ENCODE measurements at regions not wholly inside any gene's neighbourhood (a gene's known extent, or its start where the extent isn't known, plus 50 kb on each side); places are given as distances from the start of the nearest gene placed in this dataset.
"Not testable (repeated sequence)": the region's sequence is repeated elsewhere in the genome, so short reads cannot be mapped to it uniquely, and the experiment has no call there.

GRCh38 chr9:30140407-30140806 is 2244.0 kb upstream of the ACO1 start:
- DNase-seq (ENCODE audit: low spot score): no peak

GRCh38 chr9:30160570-30160969 is 2223.9 kb upstream of the ACO1 start:
- DNase-seq (ENCODE audit: low spot score): no peak

DNA sequence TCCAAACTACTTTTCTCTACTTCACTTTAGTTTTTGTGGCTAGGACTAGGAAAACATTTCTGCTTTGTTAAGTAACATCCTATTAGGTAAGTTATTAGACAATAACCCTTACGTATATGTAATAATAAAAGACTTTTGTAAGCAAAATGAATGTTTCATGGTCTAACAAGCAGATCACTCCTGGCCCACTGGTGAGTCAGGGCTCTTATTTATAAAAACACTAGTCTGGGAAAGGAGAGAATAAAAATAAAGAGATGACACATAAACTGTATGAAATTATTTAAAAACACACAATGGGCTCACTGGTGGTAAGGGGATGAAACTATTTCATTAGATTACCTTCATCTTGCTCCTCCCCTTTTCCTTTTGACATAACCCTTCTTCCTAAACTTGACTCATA is 2212.2 kb upstream of the ACO1 start:
- DNase-seq (ENCODE audit: low spot score): no peak

DNA sequence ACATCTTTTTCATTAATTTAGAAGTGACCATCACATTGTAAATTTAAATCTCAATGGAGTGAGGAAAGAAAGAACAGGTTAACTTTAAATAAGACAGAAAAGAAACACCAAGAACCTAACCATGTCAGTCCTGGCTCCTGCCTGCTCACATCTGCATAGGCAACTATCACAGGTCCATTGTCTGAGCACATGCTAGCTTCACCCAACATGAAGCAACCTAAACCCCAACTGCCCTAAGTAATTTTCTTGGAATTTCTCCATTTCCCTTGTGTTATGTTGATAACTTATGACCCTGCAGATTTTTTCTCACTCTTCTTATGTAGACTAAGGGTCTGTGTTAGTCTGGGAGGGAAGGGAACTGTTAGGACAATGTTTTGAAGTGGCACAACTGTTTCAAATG is 2205.8 kb upstream of the ACO1 start:
- no peak for DNase-seq (ENCODE audit: low spot score)

DNA sequence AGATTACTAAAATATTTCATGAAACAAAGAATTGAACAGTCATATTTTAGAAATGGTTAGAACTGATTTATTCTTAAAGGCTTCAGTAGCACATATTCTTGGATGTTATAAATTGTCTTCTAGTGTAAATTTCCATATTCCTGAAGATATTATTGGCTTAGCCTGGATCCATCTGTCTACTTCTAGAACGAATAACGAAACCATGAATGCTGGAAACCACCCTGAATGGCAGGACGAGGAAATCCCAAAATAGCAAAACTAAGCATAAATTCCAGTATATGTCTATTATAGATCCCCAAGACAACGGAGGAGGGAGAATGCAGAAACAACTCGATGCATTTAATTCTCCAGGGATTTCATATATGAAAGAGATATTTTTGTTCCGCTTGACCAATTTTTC is 2191.0 kb upstream of the ACO1 start:
- DNase-seq (ENCODE audit: low spot score): no peak

- no peak for DNase-seq (ENCODE audit: low spot score)
Measured at GRCh38 chr9:30196941-30197340, 2187.5 kb upstream of the ACO1 start.

GRCh38 chr9:30197453-30197852 is 2187.0 kb upstream of the ACO1 start:
- no peak for DNase-seq (ENCODE audit: low spot score)

- no peak for DNase-seq (ENCODE audit: low spot score)
Measured at GRCh38 chr9:30197954-30198353, 2186.5 kb upstream of the ACO1 start.

DNA sequence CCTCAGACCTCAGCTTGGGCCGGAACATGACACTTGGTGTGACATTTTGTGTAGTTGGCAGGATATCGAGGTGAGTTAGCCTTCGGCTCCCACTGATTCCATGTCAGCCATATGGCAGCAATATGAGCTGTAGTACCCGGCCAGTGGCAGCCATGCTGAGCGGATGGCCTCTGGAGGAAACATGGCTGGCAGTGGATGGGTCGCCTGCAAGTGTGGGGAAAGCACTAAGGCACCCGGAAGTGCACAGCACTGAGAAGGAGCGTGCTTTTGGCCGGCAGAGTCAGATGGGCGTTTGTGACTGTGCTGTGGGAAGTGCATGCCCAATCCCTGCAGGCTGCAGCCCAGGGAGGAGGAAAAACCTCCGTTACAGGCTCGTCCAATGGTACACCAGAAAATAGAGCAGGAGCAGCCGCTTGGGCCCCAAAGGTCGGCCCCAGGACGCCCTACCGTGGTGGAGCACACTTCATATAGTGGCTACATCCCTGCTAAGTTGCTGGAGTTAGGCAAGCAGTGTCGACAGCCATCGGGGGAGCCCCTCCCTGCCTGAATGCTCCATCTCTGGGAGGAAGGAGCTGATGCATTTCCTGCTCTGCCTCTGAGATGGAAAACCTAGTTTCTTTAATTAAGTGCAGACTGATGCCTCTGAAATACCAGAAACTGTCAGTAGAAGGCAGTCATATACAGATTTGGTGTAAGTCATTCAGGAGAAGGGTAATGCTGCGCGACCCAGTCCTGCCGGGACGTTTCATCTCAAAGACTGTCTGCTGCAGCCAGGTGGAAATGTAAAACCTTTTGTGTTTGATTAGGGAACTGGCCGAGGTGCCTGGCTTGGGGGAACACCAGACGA is 2185.8 kb upstream of the ACO1 start:
- no peak for DNase-seq (ENCODE audit: low spot score)

- no peak for DNase-seq (ENCODE audit: low spot score)
Measured at GRCh38 chr9:30201024-30201423, 2183.4 kb upstream of the ACO1 start.

GRCh38 chr9:30235068-30235467 is 2149.4 kb upstream of the ACO1 start:
- no peak for DNase-seq (ENCODE audit: low spot score)

DNA sequence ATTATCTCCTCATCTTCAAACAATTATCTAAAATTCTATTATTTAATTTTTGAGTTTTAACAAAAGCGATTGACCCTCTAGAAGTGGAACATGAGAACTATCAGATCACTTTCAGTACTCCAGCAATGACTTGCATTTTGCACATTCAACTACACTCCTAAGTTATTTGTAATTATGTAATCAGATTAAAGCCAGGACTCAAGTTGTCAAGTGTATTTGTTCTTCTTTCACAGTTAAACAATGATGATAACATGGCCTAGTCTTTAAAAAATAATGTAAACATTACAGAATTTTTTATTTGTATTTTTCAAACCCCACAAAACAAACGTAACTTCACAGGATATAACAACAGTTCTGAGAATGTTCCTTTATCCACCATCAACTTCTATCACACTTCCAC is 2148.9 kb upstream of the ACO1 start:
- no peak for DNase-seq (ENCODE audit: low spot score)

DNA sequence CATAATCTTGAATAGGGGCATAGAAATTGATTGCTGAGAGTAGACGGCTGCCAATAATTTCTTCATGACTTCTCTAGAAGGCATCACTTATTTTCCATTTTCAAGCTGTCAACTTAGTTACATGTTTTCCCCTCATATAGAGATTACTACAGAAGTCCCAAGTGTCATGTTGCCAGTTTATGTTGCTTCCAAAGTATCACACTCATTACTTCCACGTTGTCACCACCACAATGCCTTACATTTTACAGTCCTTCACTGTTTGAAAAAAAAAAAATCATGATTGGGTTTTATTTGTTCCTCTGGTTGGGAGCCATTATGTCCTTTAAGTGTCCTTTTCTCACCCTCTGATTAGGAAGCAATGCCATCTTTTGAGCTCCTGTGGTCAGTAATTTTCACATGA is 2144.6 kb upstream of the ACO1 start:
- no peak for DNase-seq (ENCODE audit: low spot score)

GRCh38 chr9:30243467-30243866 is 2141.0 kb upstream of the ACO1 start:
- DNase-seq (ENCODE audit: low spot score): no peak

GRCh38 chr9:30244877-30245276 is 2139.6 kb upstream of the ACO1 start:
- DNase-seq (ENCODE audit: low spot score): no peak

GRCh38 chr9:30250872-30251271 is 2133.6 kb upstream of the ACO1 start:
- DNase-seq (ENCODE audit: low spot score): no peak

DNA sequence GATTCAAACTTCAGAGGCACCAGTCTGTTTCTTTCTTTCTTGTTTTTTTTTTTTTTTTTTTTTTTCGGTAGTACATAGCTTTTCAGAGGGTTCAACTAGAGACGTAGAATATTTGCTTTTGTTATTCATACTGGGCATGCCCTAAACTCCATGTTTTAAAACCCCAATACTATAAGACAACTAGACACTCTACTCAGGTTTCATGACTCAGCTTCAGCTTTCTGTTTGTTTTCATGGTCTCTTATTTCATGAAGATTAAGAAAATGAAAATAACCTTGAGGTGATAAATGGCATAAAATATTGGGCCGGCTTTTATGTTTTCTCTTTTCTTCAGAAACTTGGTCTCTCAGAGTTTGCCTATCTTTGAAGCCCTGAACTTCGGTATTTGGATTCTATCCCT is 2126.3 kb upstream of the ACO1 start:
- no peak for DNase-seq (ENCODE audit: low spot score)

- DNase-seq (ENCODE audit: low spot score): no peak
Measured at GRCh38 chr9:30280229-30280900, 2104.1 kb upstream of the ACO1 start.

GRCh38 chr9:30289435-30289834 is 2095.0 kb upstream of the ACO1 start:
- DNase-seq (ENCODE audit: low spot score): no peak

DNA sequence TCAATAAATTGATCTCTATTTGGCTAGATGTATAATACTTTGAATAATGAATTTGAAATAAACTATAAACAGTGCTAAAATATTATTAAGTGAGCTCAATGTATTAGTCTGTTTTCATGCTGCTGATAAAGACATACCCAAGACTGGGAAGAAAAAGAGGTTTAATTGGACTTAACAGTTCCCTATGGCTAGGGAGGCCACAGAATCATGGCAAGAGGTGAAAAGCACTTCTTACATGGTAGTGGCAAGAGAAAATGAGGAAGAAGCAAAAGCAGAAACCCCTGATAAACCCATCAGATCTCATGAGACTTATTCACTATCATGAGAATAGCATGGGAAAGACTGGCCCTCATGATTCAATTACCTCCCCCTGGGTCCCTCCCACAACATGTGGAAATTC is 2092.4 kb upstream of the ACO1 start:
- not testable (repeated sequence) for DNase-seq (ENCODE audit: low spot score)

- no peak for DNase-seq (ENCODE audit: low spot score)
Measured at GRCh38 chr9:30293231-30293630, 2091.2 kb upstream of the ACO1 start.

DNA sequence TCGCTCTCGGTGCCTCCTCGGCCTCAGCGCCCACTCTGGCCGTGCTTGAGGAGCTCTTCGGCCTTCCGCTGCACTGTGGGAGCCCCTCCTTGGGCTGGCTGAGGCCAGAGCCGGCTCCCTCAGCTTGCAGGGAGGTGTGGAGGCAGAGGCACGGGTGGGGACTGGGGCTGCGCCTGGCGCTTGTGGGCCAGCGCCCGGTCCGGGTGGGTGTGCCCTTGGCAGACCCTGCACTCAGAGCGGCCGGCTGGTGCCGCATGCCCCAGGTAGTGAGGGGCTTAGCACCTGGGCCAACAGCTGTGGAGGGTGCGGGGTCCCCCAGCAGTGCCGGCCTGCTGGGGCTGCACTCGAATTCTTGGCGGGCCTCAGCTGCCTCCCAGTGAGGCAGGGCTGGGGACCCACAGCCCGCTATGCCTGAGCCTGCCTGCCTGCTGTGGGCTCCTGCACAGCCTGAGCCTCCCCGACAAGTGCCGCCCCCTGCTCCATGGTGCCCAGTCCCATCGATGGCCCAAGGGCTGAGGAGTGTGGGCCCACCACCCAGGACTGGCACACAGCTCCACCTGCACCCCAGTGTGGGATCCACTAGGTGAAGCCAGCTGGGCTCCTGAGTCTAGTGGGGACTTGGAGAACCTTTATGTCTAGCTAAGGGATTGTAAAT is 2085.2 kb upstream of the ACO1 start:
- DNase-seq (ENCODE audit: low spot score): no peak

- no peak for DNase-seq (ENCODE audit: low spot score)
Measured at GRCh38 chr9:30301271-30301963, 2083.0 kb upstream of the ACO1 start.
